GM13976 (cell line): ENCODE measurements at regions not wholly inside any gene's neighbourhood (a gene's known extent, or its start where the extent isn't known, plus 50 kb on each side); places are given as distances from the start of the nearest gene placed in this dataset.

Experiments used
- DNase-seq: peaks from one replicate; pipeline ENCODE4 v3.0.0; 2012; ENCODE audit warnings: low spot score
- CTCF ChIP-seq: IDR thresholded peaks from 2 replicates; pipeline ENCODE4 v1.5.1; 2012; ENCODE audit warnings: borderline replicate concordance, mild to moderate bottlenecking; ENCODE audit not compliant: insufficient read depth; ENCODE audit errors: extremely low read depth, missing control alignments, control extremely low read depth
- in situ Hi-C: fragments of 300-500 bp; cut with MboI; formaldehyde crosslinking; loops from one replicate; pipeline ENCODE4 v1.12.0; 2022; ENCODE audit warnings: low sequenced_read_pairs, mixed read lengths, inconsistent platforms; ENCODE audit not compliant: unreplicated experiment

GRCh38 chr11:10378362-10378761, 73.5 kb downstream of the ADM start:
- in situ Hi-C loops = no loop called here
- no peak for DNase-seq
- no peak for TF ChIP-seq CTCF

DNA sequence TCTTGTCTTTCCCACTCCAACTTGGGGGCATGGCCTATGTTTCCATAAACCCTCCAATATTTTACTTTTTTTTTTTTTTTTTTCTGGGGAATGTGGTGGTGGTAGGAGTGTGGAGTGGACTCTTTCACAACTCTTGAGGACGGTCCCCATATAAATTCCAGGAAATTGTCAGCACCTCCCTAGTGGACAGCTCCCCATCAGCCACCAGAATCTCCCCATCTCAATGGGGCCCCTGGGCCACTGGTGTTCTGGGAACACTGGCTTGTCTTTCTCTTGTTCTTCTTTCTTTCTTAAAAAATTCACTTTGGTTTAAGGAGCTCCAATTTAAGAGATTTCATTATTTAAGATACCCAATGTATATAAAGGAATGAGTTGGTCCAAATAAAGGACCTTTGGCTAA, 74.1 kb downstream of the ADM start:
- in situ Hi-C loops = no loop called here
- TF ChIP-seq CTCF = no peak
- no peak for DNase-seq

DNA sequence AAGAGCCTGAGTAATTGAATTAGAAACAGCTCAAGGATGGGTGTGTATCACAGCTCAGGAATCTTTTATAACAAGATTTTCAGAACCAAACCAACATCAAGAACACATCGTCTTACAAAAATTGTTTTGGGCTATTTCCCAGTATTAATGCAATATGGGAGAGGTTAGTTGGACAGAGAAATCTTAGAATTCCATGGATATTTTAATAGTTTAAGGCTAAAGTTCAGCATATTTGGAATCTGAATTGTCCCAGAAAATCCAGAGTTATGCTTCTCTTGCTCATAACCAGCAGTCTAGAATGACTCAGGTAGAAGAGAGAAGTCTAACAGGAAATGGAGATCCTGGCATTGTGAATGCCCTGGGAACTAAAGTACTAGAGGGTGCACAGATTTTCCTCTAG, 74.6 kb downstream of the ADM start:
- no peak for DNase-seq
- in situ Hi-C loops = no loop called here
- TF ChIP-seq CTCF = no peak

DNA sequence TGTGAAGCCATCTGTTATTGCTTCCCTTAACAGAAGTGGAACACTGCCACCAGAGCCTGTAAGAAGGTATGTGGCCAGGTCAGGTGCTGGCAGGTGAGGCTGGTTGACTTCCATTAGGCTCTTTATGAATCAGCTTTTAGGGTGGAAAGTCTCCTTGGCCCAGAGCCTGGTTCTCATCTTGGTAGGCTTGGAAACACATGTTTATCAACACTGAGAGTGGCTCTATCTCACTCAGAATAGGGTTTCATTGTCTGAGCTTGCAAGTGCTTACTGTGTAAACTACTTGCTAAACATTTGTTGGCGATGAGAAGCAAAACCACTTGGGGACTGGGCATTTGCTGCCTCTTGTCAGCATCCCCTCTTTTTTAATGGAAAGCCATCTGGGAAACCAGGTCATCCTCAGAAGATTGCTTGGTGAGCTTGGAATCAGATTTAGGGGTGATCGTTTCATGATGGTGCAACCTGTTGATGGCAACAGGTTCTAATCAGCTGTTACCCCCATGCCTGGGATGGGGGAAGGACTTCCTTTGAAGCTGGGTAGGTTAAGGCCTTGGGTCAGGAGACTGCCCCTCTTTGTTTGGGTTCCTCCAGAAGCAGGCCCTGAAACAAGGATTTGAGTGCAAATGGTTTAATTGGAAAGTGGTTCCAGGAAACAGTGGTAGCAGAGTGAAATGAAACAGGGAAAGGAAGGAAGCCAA, 75.0 kb upstream of the AMPD3 start:
- TF ChIP-seq CTCF = no peak
- no peak for DNase-seq
- in situ Hi-C loops = no loop called here

DNA sequence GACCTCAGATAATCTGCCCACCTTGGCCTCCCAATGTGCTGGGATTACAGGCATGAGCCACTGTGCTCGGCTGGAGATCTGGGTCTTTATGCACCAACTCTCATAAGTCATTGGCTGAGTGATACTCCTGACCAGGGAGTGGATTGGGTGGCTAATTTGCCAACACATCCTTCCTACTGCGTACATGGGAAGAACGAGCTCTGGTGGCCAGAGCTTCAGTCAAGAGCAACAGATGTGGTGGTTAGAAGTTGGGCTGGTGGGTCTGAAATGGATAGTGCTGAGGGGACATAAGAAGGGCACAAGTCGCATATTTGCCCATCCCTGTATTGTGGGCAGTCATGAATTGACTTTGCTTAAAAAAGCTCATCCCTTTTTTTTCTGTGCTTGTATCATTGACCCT, 74.1 kb upstream of the AMPD3 start:
- DNase-seq = no peak
- no peak for TF ChIP-seq CTCF
- in situ Hi-C loops = no loop called here

GRCh38 chr11:10381736-10382135, 73.3 kb upstream of the AMPD3 start:
- TF ChIP-seq CTCF = no peak
- no peak for DNase-seq
- in situ Hi-C loops = no loop called here
